HL-60 (cell line): ENCODE measurements at regions not wholly inside any gene's neighbourhood (a gene's known extent, or its start where the extent isn't known, plus 50 kb on each side); places are given as distances from the start of the nearest gene placed in this dataset. TPM values are rescaled to one million over a fixed set of nuclear protein-coding genes. Genes with fewer than 3 reads are reported as not detected.

Experiments
- DNase-seq, 2 experiments: peaks; one replicate each; pipeline ENCODE4 v3.0.0-alpha.2; 2010 to 2020; ENCODE audit warnings: low read depth in 1 of 2, low spot score in 1 of 2
- H3K27ac ChIP-seq: fragments of 250-450 bp; sonication (Bioruptor Pico); replicated peaks from 2 replicates; pipeline ENCODE4 v1.5.1; 2020; ENCODE audit warnings: mild to moderate bottlenecking, moderate library complexity
- H3K27me3 ChIP-seq: fragments of 250-450 bp; sonication (Bioruptor Pico); 2 replicates; pipeline ENCODE4 v1.5.1; 2021; ENCODE audit warnings: mild to moderate bottlenecking, moderate library complexity; ENCODE audit not compliant: insufficient read depth, poor library complexity, severe bottlenecking
- H3K4me3 ChIP-seq: replicated peaks from 2 replicates; pipeline ENCODE4 v1.5.1; 2011; ENCODE audit warnings: mild to moderate bottlenecking, control low read depth, low read length; ENCODE audit not compliant: insufficient read depth
- GABPA ChIP-seq: IDR thresholded peaks from 2 replicates; pipeline ENCODE4 v1.6.1; 2012; ENCODE audit warnings: low read depth
- POLR2AphosphoS5 ChIP-seq: IDR thresholded peaks from 2 replicates; pipeline ENCODE4 v1.6.1; 2012; ENCODE audit warnings: low read depth
- SPI1 ChIP-seq: IDR thresholded peaks from 2 replicates; pipeline ENCODE4 v1.6.1; 2012; ENCODE audit warnings: low read depth, mild to moderate bottlenecking, borderline replicate concordance
- microRNA-seq: library from miRNA; unstranded; fragments of <30 nt; microRNA quantifications from one replicate; pipeline ENCODE4, GENCODE V29; 2018
- TF ChIP-seq, protein P1 (sequence below): IDR thresholded peaks from 2 replicates; pipeline ENCODE4 v1.6.1; 2012; ENCODE audit warnings: low read depth; ENCODE audit not compliant: insufficient replicate concordance
- TF ChIP-seq, protein P2 (sequence below): IDR thresholded peaks from one replicate; pipeline ENCODE4 v1.5.1; 2011; ENCODE audit warnings: low read length, control low read depth, inconsistent platforms; ENCODE audit not compliant: insufficient read depth

DNA sequence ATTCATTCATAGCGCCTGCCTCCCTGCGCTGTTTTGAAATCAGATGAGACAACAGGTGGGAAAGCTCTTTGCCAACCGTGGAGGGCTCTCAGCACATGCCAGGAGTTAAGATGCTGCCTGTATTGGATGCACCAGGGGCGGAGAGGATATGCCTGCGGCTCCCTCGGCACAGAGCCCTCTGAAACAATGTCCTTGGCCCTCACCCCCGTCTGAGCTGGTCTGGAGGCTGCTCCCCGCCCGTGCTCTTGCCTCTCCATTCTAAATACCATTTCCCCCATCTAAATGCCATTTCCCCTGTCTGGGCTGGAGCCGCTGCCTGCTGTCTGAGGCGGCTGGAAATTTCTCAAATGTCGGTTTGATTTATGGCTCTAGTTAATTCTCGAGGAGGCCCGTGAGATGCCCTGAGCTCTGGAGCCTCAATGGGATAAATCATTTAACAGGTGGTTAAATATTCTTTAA, 50.8 kb upstream of the MLN start:
- TF ChIP-seq, protein P1, sequence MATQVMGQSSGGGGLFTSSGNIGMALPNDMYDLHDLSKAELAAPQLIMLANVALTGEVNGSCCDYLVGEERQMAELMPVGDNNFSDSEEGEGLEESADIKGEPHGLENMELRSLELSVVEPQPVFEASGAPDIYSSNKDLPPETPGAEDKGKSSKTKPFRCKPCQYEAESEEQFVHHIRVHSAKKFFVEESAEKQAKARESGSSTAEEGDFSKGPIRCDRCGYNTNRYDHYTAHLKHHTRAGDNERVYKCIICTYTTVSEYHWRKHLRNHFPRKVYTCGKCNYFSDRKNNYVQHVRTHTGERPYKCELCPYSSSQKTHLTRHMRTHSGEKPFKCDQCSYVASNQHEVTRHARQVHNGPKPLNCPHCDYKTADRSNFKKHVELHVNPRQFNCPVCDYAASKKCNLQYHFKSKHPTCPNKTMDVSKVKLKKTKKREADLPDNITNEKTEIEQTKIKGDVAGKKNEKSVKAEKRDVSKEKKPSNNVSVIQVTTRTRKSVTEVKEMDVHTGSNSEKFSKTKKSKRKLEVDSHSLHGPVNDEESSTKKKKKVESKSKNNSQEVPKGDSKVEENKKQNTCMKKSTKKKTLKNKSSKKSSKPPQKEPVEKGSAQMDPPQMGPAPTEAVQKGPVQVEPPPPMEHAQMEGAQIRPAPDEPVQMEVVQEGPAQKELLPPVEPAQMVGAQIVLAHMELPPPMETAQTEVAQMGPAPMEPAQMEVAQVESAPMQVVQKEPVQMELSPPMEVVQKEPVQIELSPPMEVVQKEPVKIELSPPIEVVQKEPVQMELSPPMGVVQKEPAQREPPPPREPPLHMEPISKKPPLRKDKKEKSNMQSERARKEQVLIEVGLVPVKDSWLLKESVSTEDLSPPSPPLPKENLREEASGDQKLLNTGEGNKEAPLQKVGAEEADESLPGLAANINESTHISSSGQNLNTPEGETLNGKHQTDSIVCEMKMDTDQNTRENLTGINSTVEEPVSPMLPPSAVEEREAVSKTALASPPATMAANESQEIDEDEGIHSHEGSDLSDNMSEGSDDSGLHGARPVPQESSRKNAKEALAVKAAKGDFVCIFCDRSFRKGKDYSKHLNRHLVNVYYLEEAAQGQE = no peak
- TF ChIP-seq POLR2AphosphoS5 = no peak
- TF ChIP-seq, protein P2, sequence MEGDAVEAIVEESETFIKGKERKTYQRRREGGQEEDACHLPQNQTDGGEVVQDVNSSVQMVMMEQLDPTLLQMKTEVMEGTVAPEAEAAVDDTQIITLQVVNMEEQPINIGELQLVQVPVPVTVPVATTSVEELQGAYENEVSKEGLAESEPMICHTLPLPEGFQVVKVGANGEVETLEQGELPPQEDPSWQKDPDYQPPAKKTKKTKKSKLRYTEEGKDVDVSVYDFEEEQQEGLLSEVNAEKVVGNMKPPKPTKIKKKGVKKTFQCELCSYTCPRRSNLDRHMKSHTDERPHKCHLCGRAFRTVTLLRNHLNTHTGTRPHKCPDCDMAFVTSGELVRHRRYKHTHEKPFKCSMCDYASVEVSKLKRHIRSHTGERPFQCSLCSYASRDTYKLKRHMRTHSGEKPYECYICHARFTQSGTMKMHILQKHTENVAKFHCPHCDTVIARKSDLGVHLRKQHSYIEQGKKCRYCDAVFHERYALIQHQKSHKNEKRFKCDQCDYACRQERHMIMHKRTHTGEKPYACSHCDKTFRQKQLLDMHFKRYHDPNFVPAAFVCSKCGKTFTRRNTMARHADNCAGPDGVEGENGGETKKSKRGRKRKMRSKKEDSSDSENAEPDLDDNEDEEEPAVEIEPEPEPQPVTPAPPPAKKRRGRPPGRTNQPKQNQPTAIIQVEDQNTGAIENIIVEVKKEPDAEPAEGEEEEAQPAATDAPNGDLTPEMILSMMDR = no peak
- no peak for TF ChIP-seq GABPA
- no peak for TF ChIP-seq SPI1
- no peak overlapping the region for H3K27ac ChIP-seq
- no peak overlapping the region for H3K4me3 ChIP-seq
- peaks cover 54% of the 10 kb centered on the region for H3K27me3 ChIP-seq
- no peak for DNase-seq

DNA sequence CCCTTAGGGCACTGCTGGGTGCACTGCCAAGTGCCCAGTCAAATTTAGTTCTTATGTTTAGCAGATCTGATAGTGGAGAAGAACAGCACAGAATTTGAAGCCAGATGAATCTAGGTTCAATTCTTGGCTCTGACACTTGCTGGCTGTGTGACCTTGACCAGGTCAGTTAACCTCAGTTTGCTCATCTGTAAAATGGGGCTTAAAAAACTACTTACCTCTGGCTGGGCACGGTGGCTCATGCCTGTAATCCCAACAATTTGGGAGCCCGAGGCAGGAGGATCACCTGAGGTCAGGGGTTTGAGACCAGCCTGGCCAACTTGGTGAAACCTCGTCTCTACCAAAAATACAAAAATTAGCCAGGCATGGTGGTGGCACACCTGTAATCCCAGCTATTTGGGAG, 49.9 kb upstream of the MLN start:
- peaks cover 47% of the 10 kb centered on the region for H3K27me3 ChIP-seq
- no peak for TF ChIP-seq POLR2AphosphoS5
- TF ChIP-seq, protein P1 = no peak
- TF ChIP-seq, protein P2 = no peak
- no peak for TF ChIP-seq GABPA
- TF ChIP-seq SPI1 = no peak
- H3K27ac ChIP-seq = no peak overlapping the region
- DNase-seq = no peak
- H3K4me3 ChIP-seq = no peak overlapping the region

Small RNA genes lying in the stretch of these regions (microRNA-seq; reads per million reads assigned to microRNA genes)
- not detected for gene MIR7159
